SK-N-SH (cell line): ENCODE measurements at regions not wholly inside any gene's neighbourhood (a gene's known extent, or its start where the extent isn't known, plus 50 kb on each side); places are given as distances from the start of the nearest gene placed in this dataset.
A peak's percentile ranks its signal among the peaks of the same experiment; 100 is the strongest.

Experiments
- CTCF ChIA-PET: fragments of 300-600, 350-600 bp; formaldehyde crosslinking; extraction: SDS; loops from one replicate; lab custom pipeline; 2021; lab: Yijun Ruan, JAX
- POLR2A ChIA-PET: fragments of 350-600 bp; sonication (Branson Sonifier 250); formaldehyde crosslinking; extraction: SDS; loops from one replicate; lab custom pipeline; 2020; ENCODE audit warnings: antibody characterized with exemption, inconsistent platforms; lab: Yijun Ruan, JAX
- DNase-seq: peaks from one replicate; pipeline ENCODE4 v3.0.0; 2012
- H2AFZ ChIP-seq: fragments of 200-600 bp; sonication (generic); 2 replicates; pipeline ENCODE4 v1.8.1; 2016; ENCODE audit warnings: antibody characterized with exemption, mild to moderate bottlenecking, low read depth
- H3F3A ChIP-seq: fragments of 200-600 bp; sonication (generic); replicated peaks from 2 replicates; pipeline ENCODE3; 2016; ENCODE audit warnings: antibody characterized with exemption, mild to moderate bottlenecking; ENCODE audit not compliant: insufficient read depth
- H3K27ac ChIP-seq, 2 experiments: fragments of 200-500 bp in 1 of 2; fragments of 200-600 bp in 1 of 2; sonication (Bioruptor generic) in 1 of 2; sonication (generic), shearing (Covaris generic) in 1 of 2; 2 replicates each; pipeline versions ENCODE4 v1.5.1 to v1.6.1; 2014 to 2016; ENCODE audit warnings: low read depth in 2 of 2, inconsistent platforms in 1 of 2, low read length in 1 of 2, mild to moderate bottlenecking in 1 of 2, mixed read lengths in 1 of 2
- H3K27me3 ChIP-seq: fragments of 200-600 bp; sonication (generic), shearing (Covaris generic); 2 replicates; pipeline ENCODE4 v1.6.1; 2016; ENCODE audit warnings: mixed run types; ENCODE audit not compliant: insufficient read depth
- H3K36me3 ChIP-seq, 2 experiments: fragments of 200-500 bp in 1 of 2; fragments of 200-600 bp in 1 of 2; sonication (Bioruptor generic) in 1 of 2; sonication (generic) in 1 of 2; replicated peaks in 1 of 2; 2 replicates each; pipeline versions ENCODE3 to v1.5.1; 2014 to 2016; ENCODE audit warnings: low read length in 1 of 2, mild to moderate bottlenecking in 1 of 2; ENCODE audit not compliant: insufficient read depth in 2 of 2, control insufficient read depth in 1 of 2
- H3K4me1 ChIP-seq, 2 experiments: fragments of 200-500 bp in 1 of 2; fragments of 200-600 bp in 1 of 2; sonication (Bioruptor generic) in 1 of 2; sonication (generic), shearing (Covaris generic) in 1 of 2; 2 replicates each; pipeline versions ENCODE4 v1.5.1 to v1.6.1; 2014 to 2016; ENCODE audit warnings: low read depth in 1 of 2, low read length in 1 of 2, mixed run types in 1 of 2; ENCODE audit not compliant: insufficient read depth in 2 of 2, control insufficient read depth in 1 of 2
- H3K4me2 ChIP-seq: fragments of 200-600 bp; sonication (generic), shearing (Covaris generic); 2 replicates; pipeline ENCODE4 v1.6.1; 2017; ENCODE audit warnings: mixed run types
- H3K4me3 ChIP-seq, 2 experiments: fragments of 200-500 bp in 1 of 2; fragments of 200-600 bp in 1 of 2; sonication (Bioruptor generic) in 1 of 2; sonication (generic), shearing (Covaris generic) in 1 of 2; 2 replicates each; pipeline versions ENCODE4 v1.5.1 to v1.8.1; 2014 to 2016; ENCODE audit warnings: low read depth in 2 of 2, inconsistent platforms in 1 of 2, low read length in 1 of 2, mild to moderate bottlenecking in 1 of 2, mixed read lengths in 1 of 2, moderate library complexity in 1 of 2
- H3K79me2 ChIP-seq: fragments of 200-600 bp; sonication (generic); 2 replicates; pipeline ENCODE4 v1.8.1; 2017; ENCODE audit warnings: mild to moderate bottlenecking; ENCODE audit not compliant: insufficient read depth
- H3K9ac ChIP-seq: fragments of 200-600 bp; sonication (generic); 2 replicates; pipeline ENCODE4 v1.6.1; 2017; ENCODE audit warnings: mixed run types
- H3K9me2 ChIP-seq: fragments of 200-600 bp; sonication (generic); 2 replicates; pipeline ENCODE4 v1.6.1; 2017; ENCODE audit warnings: mixed run types
- H3K9me3 ChIP-seq: fragments of 200-600 bp; sonication (generic); 2 replicates; pipeline ENCODE4 v1.6.1; 2017; ENCODE audit warnings: mixed run types, mild to moderate bottlenecking, moderate library complexity
- H4K20me1 ChIP-seq: fragments of 200-600 bp; sonication (generic); 2 replicates; pipeline ENCODE4 v1.6.1; 2017; ENCODE audit warnings: mild to moderate bottlenecking, mixed run types; ENCODE audit not compliant: insufficient read depth
- CHD2 ChIP-seq: fragments of 150-350 bp; IDR thresholded peaks from 2 replicates; pipeline ENCODE4 v1.6.1; 2018; ENCODE audit warnings: low read length; ENCODE audit not compliant: partially characterized antibody
- ELF1 ChIP-seq: IDR thresholded peaks from 2 replicates; pipeline ENCODE4 v1.4.0; 2012
- EP300 ChIP-seq, 2 experiments: IDR thresholded peaks; 2 replicates each; pipeline versions ENCODE4 v1.4.0 to v1.6.1; 2012; ENCODE audit warnings: borderline replicate concordance in 1 of 2, low read depth in 1 of 2, low read length in 1 of 2
- FOXM1 ChIP-seq: IDR thresholded peaks from 2 replicates; pipeline ENCODE4 v1.4.0; 2012; ENCODE audit warnings: low read depth, mild to moderate bottlenecking
- GABPA ChIP-seq: IDR thresholded peaks from 2 replicates; pipeline ENCODE4 v1.4.0; 2012; ENCODE audit warnings: low read depth, mild to moderate bottlenecking
- GATA2 ChIP-seq: sonication (generic); formaldehyde crosslinking; IDR thresholded peaks from 2 replicates; pipeline ENCODE4 v1.5.0; 2020; ENCODE audit warnings: mild to moderate bottlenecking, missing genetic modification reagents
- MEF2A ChIP-seq: IDR thresholded peaks from 2 replicates; pipeline ENCODE4 v1.4.0; 2012; ENCODE audit warnings: low read depth, borderline replicate concordance
- MXI1 ChIP-seq: IDR thresholded peaks from 2 replicates; pipeline ENCODE4 v1.6.1; 2012; ENCODE audit warnings: mild to moderate bottlenecking, low read depth, low read length, improper control_type of control experiment
- NRF1 ChIP-seq: IDR thresholded peaks from 2 replicates; pipeline ENCODE4 v1.6.1; 2012; ENCODE audit warnings: low read depth, mild to moderate bottlenecking, low read length
- RAD21 ChIP-seq: IDR thresholded peaks from 2 replicates; pipeline ENCODE4 v1.6.1; 2012; ENCODE audit warnings: mild to moderate bottlenecking, low read length
- RCOR1 ChIP-seq: fragments of 150-350 bp; IDR thresholded peaks from 2 replicates; pipeline ENCODE4 v1.6.1; 2017; ENCODE audit warnings: antibody characterized with exemption, low read length
- RFX5 ChIP-seq: IDR thresholded peaks from 2 replicates; pipeline ENCODE4 v1.6.1; 2012; ENCODE audit warnings: mild to moderate bottlenecking, improper control_type of control experiment, low read length
- RXRA ChIP-seq: IDR thresholded peaks from 2 replicates; pipeline ENCODE4 v1.4.0; 2012; ENCODE audit warnings: low read depth, mild to moderate bottlenecking, borderline replicate concordance
- SIN3A ChIP-seq: IDR thresholded peaks from 2 replicates; pipeline ENCODE4 v1.6.1; 2012; ENCODE audit warnings: low read depth, mild to moderate bottlenecking, low read length, moderate library complexity, borderline replicate concordance
- SMC3 ChIP-seq: IDR thresholded peaks from 2 replicates; pipeline ENCODE4 v1.6.1; 2012; ENCODE audit warnings: low read depth, low read length, improper control_type of control experiment
- TEAD4 ChIP-seq: IDR thresholded peaks from 2 replicates; pipeline ENCODE4 v1.4.0; 2012; ENCODE audit warnings: mild to moderate bottlenecking, borderline replicate concordance; ENCODE audit not compliant: insufficient read depth
- YY1 ChIP-seq: IDR thresholded peaks from 2 replicates; pipeline ENCODE4 v1.4.0; 2012; ENCODE audit warnings: low read depth, mild to moderate bottlenecking
- WGBS: methylation state at CpG from one replicate; pipeline ENCODE4 v1.1.6; 2017; ENCODE audit warnings: low lambda C conversion rate; 5-methylcytosine and 5-hydroxymethylcytosine counted together
- TF ChIP-seq, protein P1 (sequence below): fragments of 150-350 bp; IDR thresholded peaks from 2 replicates; pipeline ENCODE4 v1.6.1; 2016; ENCODE audit warnings: mild to moderate bottlenecking, low read depth, low read length
- TF ChIP-seq, protein P2 (sequence below): IDR thresholded peaks from 2 replicates; pipeline ENCODE4 v1.4.0; 2012; ENCODE audit warnings: low read depth, borderline replicate concordance
- TF ChIP-seq, protein P3 (sequence below): IDR thresholded peaks from 2 replicates; pipeline ENCODE4 v1.4.0; 2012; ENCODE audit warnings: low read depth, borderline replicate concordance
- TF ChIP-seq, protein P4 (sequence below): fragments of 150-350 bp; IDR thresholded peaks from 2 replicates; pipeline ENCODE4 v1.6.1; 2017; ENCODE audit warnings: antibody characterized with exemption, low read length, low read depth, borderline replicate concordance

DNA sequence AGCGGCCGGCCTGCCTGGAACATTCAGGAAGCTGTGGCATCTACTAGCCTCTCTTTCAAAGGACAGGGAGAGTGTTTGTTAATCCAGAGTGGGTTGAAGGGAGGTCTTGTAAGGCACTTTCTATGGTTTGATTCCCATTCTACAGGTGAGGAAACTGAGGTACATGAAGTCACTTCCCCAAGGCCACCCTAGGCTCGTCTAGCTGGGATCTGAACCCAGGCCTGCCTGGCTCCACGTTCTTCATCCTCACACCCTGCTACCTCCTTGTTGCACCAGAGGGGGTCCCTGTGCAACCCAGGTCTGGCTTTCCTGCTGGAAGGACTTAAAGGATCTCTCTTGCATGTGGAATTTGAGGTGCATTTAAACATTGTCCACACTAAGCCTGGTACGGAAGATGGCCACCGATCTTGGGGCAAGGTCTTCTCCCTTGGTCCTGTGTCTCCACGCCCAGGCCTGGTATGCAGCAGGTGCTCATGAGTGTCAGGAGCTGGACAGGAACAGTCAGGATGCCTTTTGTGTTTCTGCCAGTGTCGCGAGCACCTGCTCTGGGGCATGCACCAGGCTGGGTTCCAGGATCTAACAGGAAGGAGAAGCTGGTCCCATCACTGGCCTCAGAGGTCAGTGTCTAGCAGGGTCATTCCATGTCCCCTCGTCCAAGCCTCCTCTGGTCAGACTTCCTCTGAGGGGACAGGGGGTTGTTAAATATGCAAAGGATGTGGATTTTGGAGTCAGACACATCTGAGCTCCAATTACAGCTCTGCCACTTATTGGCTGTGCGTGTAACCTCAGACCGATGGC, 103.2 kb upstream of the RUNX3 start (continued):
- TF ChIP-seq TEAD4 (no peak), CHD2 (no peak), RCOR1 (no peak)

DNA sequence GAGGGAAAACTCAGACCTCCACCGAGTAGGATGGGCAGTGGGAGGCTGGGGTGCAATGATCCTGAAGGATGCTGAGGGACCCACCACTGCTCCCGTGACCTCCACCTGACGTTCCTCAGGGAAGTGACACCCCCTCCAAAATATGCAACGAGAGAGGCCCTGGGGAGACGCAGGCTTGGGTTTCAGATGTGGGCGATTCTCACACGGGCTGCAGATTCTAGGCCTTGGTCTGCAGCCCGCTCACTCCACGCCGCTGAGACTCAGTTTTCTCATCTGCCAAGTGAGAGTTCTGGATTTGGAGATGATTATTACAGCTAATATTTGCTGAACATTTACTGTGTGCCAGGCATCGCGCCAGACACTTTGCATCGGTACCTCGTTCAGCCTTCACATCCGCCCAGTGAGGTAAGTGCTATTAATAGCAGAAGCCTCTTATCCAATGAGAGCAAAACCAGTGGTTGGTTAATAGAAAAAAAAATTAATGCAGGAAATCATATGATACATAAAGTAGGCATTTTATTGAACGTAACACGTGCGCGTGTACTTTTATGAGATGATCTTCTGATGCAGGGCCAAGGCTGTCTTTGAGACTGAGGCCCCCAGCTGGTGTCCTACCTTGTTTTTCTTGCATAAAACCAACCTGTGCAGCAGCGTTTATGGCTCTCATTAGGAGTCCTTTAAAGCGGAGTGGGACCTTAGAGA, 102.0 kb upstream of the RUNX3 start:
- no peaks in the 10 kb centered on the region for H3F3A ChIP-seq
- CTCF ChIA-PET = no interaction called here
- no peak for DNase-seq
- H3K79me2 ChIP-seq = no peaks in the 10 kb centered on the region
- no peak overlapping the region for H3K9ac ChIP-seq
- H3K4me2 ChIP-seq = no peak overlapping the region
- no peaks in the 10 kb centered on the region for H4K20me1 ChIP-seq
- peak overlapping the region in 1 of 2 experiments; percentile 32; a peak in 1 of 4 replicates for H3K27ac ChIP-seq
- POLR2A ChIA-PET = no interaction called here
- H3K9me2 ChIP-seq = no peaks in the 10 kb centered on the region
- no peak overlapping the region for H2AFZ ChIP-seq
- H3K27me3 ChIP-seq = no peaks in the 10 kb centered on the region
- no peaks in the 10 kb centered on the region for H3K9me3 ChIP-seq
- TF ChIP-seq, protein P1, sequence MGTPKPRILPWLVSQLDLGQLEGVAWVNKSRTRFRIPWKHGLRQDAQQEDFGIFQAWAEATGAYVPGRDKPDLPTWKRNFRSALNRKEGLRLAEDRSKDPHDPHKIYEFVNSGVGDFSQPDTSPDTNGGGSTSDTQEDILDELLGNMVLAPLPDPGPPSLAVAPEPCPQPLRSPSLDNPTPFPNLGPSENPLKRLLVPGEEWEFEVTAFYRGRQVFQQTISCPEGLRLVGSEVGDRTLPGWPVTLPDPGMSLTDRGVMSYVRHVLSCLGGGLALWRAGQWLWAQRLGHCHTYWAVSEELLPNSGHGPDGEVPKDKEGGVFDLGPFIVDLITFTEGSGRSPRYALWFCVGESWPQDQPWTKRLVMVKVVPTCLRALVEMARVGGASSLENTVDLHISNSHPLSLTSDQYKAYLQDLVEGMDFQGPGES = no peak
- no peak for TF ChIP-seq MEF2A
- TF ChIP-seq, protein P2, sequence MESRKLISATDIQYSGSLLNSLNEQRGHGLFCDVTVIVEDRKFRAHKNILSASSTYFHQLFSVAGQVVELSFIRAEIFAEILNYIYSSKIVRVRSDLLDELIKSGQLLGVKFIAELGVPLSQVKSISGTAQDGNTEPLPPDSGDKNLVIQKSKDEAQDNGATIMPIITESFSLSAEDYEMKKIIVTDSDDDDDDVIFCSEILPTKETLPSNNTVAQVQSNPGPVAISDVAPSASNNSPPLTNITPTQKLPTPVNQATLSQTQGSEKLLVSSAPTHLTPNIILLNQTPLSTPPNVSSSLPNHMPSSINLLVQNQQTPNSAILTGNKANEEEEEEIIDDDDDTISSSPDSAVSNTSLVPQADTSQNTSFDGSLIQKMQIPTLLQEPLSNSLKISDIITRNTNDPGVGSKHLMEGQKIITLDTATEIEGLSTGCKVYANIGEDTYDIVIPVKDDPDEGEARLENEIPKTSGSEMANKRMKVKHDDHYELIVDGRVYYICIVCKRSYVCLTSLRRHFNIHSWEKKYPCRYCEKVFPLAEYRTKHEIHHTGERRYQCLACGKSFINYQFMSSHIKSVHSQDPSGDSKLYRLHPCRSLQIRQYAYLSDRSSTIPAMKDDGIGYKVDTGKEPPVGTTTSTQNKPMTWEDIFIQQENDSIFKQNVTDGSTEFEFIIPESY = no peak
- TF ChIP-seq NRF1 = no peak
- no peak overlapping the region for H3K4me3 ChIP-seq
- H3K4me1 ChIP-seq = no peaks in the 10 kb centered on the region; a peak in 1 of 4 replicates
- H3K36me3 ChIP-seq = no peaks in the 10 kb centered on the region
- 71% methylated on average over 18 of the region's 21 CpGs for WGBS

DNA sequence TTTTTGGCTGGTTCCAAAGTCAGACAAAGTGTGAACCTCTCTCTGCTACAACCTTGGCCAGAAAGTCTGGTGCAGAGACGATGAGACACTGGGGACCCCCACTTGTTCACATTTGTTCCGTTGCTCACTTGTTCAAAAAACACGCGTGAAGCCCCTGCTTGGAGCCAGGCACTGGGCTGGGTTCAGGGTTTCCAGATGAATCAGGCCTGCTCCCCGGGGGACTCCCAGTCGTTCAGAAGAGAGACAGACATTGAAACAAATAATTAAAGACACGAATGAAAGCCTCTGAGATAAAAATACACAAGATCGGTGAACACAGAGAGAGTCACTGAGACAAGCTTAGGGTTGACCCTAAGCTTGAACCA, 101.5 kb upstream of the RUNX3 start:
- 63% methylated on average over 8 of the region's 8 CpGs for WGBS
- no peak overlapping the region for H3K9ac ChIP-seq
- ChIA-PET POLR2A (no interaction called here), CTCF (no interaction called here)
- no peak overlapping the region for H2AFZ ChIP-seq
- H3K4me3 ChIP-seq = no peak overlapping the region
- no peaks in the 10 kb centered on the region for H3K36me3 ChIP-seq
- no peaks in the 10 kb centered on the region for H3K9me2 ChIP-seq
- DNase-seq = no peak
- no peak overlapping the region for H3K4me2 ChIP-seq
- H4K20me1 ChIP-seq = no peaks in the 10 kb centered on the region
- no peaks in the 10 kb centered on the region for H3F3A ChIP-seq
- H3K27me3 ChIP-seq = no peaks in the 10 kb centered on the region
- H3K9me3 ChIP-seq = no peaks in the 10 kb centered on the region
- H3K27ac ChIP-seq = peak overlapping the region in 1 of 2 experiments; percentile 3; a peak in 1 of 4 replicates
- no peaks in the 10 kb centered on the region for H3K79me2 ChIP-seq
- no peaks in the 10 kb centered on the region; a peak in 1 of 4 replicates for H3K4me1 ChIP-seq
- no peak for TF ChIP-seq FOXM1
- TF ChIP-seq SIN3A = no peak
- TF ChIP-seq RAD21 = no peak
- no peak for TF ChIP-seq ELF1
- TF ChIP-seq, protein P3, sequence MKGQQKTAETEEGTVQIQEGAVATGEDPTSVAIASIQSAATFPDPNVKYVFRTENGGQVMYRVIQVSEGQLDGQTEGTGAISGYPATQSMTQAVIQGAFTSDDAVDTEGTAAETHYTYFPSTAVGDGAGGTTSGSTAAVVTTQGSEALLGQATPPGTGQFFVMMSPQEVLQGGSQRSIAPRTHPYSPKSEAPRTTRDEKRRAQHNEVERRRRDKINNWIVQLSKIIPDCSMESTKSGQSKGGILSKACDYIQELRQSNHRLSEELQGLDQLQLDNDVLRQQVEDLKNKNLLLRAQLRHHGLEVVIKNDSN = no peak
- no peak for TF ChIP-seq RXRA
- TF ChIP-seq RCOR1 = no peak
- TF ChIP-seq GABPA = no peak
- TF ChIP-seq YY1 = no peak
- TF ChIP-seq RFX5 = no peak
- no peak for TF ChIP-seq MXI1
- TF ChIP-seq, protein P4, sequence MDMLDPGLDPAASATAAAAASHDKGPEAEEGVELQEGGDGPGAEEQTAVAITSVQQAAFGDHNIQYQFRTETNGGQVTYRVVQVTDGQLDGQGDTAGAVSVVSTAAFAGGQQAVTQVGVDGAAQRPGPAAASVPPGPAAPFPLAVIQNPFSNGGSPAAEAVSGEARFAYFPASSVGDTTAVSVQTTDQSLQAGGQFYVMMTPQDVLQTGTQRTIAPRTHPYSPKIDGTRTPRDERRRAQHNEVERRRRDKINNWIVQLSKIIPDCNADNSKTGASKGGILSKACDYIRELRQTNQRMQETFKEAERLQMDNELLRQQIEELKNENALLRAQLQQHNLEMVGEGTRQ = no peak
- TF ChIP-seq SMC3 = no peak
- TF ChIP-seq MEF2A = no peak
- TF ChIP-seq GATA2 (CRISPR knock-in tag) = no peak
- TF ChIP-seq EP300 (IDR thresholded peaks at IDR 0.05; ENCODE audit: borderline replicate concordance in 1 of 2, low read depth in 1 of 2, low read length in 1 of 2) = no peak
